Adipocyte (in vitro differentiated cells): ENCODE measurements at regions not wholly inside any gene's neighbourhood (a gene's known extent, or its start where the extent isn't known, plus 50 kb on each side); places are given as distances from the start of the nearest gene placed in this dataset.
"Not testable (repeated sequence)": the region's sequence is repeated elsewhere in the genome, so short reads cannot be mapped to it uniquely, and the experiment has no call there.

Experiments
- DNase-seq: peaks from one replicate; pipeline ENCODE4 v3.0.0-alpha.2; 2015; ENCODE audit warnings: low read depth
- H3K27me3 ChIP-seq: replicated peaks from 2 replicates; pipeline ENCODE4 v1.7.0; 2013; ENCODE audit warnings: mild to moderate bottlenecking, low read length, moderate library complexity; ENCODE audit not compliant: control insufficient read depth, insufficient read depth
- H3K36me3 ChIP-seq: 2 replicates; pipeline ENCODE4 v1.7.0; 2013; ENCODE audit warnings: low read length, mild to moderate bottlenecking, moderate library complexity; ENCODE audit not compliant: control insufficient read depth, insufficient read depth, severe bottlenecking
- H3K4me1 ChIP-seq: 2 replicates; pipeline ENCODE4 v1.7.0; 2013; ENCODE audit warnings: mild to moderate bottlenecking, low read length, moderate library complexity; ENCODE audit not compliant: control insufficient read depth, insufficient read depth
- H3K4me3 ChIP-seq: 2 replicates; pipeline ENCODE4 v1.7.0; 2013; ENCODE audit warnings: mild to moderate bottlenecking, low read length, moderate library complexity
- H3K9ac ChIP-seq: 2 replicates; pipeline ENCODE4 v1.7.0; 2013; ENCODE audit warnings: mild to moderate bottlenecking, low read length, moderate library complexity
- H3K9me3 ChIP-seq: 2 replicates; pipeline ENCODE4 v1.7.0; 2013; ENCODE audit warnings: mild to moderate bottlenecking, low read length, moderate library complexity; ENCODE audit not compliant: control insufficient read depth

DNA sequence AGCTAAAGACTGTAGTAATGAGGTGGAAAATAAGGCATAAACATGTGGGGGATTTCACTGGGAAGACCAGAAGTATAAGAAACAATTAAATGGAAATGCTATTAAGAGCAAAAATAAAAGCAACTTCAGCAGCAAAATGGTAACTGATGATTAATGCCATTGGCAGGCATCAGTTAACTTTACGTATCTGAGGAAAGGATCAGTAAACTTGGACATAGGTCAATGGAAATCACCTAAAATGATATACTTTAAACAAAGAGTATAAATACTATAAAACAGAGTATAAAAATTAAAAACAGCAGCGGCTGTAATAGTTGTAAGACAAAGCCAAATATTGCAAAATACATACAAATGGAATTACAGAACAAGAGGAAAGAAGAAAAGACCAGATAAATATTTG, 992.1 kb downstream of the DNAH5 start:
- H3K4me1 ChIP-seq: no peaks in the 10 kb centered on the region
- H3K36me3 ChIP-seq: no peaks in the 10 kb centered on the region
- no peak overlapping the region for H3K4me3 ChIP-seq
- no peaks in the 10 kb centered on the region for H3K27me3 ChIP-seq
- DNase-seq: no peak
- H3K9ac ChIP-seq: no peak overlapping the region
- H3K9me3 ChIP-seq: no peaks in the 10 kb centered on the region

DNA sequence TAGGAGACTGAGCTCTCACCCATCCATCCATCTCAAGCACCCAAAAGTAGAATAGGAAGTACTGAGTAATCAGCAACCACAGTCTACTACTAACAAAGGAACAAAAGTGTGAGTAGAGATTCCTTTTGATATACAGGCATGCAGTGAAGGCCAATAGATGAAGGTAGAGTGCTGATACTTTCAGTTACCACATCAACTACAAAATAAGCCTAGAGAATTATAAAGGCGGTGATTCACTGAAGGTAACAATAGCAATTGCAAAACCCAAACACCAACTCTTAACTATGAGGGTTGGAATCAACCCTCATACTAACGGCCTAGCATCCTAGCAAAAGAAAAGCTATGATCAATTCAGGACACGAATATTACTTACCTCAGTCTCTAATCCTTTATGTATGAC, 992.6 kb downstream of the DNAH5 start:
- H3K9ac ChIP-seq: no peak overlapping the region
- no peak for DNase-seq
- H3K27me3 ChIP-seq: no peaks in the 10 kb centered on the region
- H3K4me1 ChIP-seq: no peaks in the 10 kb centered on the region
- no peaks in the 10 kb centered on the region for H3K9me3 ChIP-seq
- H3K36me3 ChIP-seq: no peaks in the 10 kb centered on the region
- no peak overlapping the region for H3K4me3 ChIP-seq

DNA sequence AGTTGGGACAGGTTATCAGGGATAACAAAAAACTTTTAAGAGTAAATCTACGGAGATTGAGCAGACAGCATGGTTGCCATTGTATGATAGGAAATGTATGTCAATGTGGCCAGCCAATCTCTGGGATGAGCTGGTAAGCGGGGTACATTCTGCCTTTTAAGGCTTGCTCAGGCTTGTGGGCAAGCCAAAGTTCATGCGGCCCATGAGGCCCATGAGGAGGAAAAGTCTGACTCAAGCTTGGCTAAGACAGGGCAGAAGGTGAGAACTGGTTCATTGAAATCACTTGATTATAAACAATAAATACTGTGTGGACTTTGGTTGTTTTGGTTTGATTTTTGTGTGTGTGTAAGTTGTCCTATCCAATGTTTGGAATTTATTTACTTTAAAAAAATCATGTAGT, 997.1 kb downstream of the DNAH5 start:
- Histone ChIP-seq H3K4me1 (no peaks in the 10 kb centered on the region), H3K9me3 (no peaks in the 10 kb centered on the region), H3K4me3 (no peak overlapping the region), H3K27me3 (no peaks in the 10 kb centered on the region), H3K9ac (no peak overlapping the region), H3K36me3 (no peaks in the 10 kb centered on the region)
- no peak for DNase-seq

DNA sequence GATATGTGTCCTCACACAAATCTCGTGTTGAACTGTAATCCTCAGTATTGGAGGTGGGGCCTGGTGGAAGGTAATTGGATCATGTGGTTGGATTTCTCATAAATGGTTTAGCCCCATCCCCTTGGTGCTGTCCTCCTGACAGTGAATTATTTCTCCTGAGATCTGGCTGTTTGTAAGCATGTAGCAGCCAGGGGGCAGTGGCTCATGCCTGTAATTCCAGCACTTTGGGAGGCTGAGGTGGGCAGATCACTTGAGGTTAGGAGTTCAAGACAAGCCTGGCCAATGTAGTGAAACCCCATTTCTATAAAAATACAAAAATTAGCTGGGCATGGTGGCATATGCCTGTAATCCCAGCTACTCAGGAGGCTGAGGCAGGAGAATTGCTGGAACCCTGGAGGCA, 999.0 kb downstream of the DNAH5 start:
- not testable (repeated sequence) for DNase-seq, H3K9me3 ChIP-seq, H3K4me1 ChIP-seq, H3K27me3 ChIP-seq, H3K9ac ChIP-seq, H3K4me3 ChIP-seq, H3K36me3 ChIP-seq

DNA sequence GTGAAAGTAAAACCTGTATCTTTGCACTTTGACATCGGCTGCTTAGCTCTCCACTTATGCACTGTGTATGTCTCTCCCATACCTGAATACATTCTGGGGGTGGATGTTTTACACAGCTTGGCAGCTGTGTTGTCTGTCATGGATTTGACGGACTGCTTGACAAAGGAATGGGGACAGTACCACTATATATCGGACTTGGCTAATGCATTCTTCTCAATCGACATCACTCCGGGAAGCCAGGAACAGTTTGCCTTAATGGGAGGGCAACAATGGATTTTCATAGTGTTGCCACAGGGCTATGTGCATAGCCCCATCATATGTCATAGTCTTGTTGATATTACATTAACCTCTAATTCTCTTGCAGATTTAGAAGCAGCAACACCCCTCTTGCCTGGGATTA, 1008.3 kb downstream of the DNAH5 start:
- DNase-seq: no peak
- Histone ChIP-seq H3K9me3 (no peaks in the 10 kb centered on the region), H3K9ac (no peak overlapping the region), H3K27me3 (no peaks in the 10 kb centered on the region), H3K36me3 (no peaks in the 10 kb centered on the region), H3K4me3 (no peak overlapping the region), H3K4me1 (no peaks in the 10 kb centered on the region)

DNA sequence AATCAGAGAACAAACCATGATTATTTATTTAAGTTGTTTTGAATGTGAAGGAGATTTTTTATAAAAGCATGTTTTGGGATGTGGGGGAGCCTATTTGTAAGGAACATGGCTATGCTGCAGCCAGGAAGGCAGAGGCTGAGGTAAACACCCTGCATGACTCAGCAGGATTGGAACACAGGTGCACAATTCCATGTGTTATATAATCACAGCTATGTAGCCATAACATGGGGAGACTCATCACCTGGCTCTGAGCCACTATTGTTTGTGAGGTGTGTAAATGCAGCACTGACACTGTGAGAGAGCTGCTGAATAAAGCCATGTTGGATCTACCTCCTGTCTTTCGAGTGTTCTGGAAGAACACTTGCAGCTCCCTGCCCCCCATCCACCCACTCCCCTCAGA, 1009.8 kb downstream of the DNAH5 start:
- Histone ChIP-seq H3K9me3 (no peaks in the 10 kb centered on the region), H3K4me1 (no peaks in the 10 kb centered on the region), H3K4me3 (no peak overlapping the region), H3K36me3 (no peaks in the 10 kb centered on the region), H3K27me3 (no peaks in the 10 kb centered on the region), H3K9ac (no peak overlapping the region)
- no peak for DNase-seq

DNA sequence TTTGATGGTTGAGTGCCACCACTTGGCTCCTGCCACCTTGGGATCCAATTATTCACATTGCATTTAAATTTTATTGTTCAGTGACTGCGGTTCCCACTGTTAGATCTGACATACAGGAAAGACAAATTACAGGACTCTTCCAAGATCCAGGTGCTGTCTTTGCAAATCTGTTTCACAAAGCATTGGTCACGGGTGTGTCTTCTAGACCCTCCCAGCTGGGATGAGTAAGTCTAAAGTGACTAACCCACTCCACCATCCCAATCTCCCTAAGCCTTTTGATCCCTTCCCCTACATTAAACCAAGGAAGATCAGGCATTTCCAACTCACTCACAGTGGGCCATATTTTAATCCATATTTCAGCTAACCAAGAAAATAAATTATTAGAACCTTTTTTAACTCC, 1016.3 kb upstream of the CTNND2 start:
- H3K36me3 ChIP-seq: no peaks in the 10 kb centered on the region
- H3K9ac ChIP-seq: no peak overlapping the region
- no peak overlapping the region for H3K4me3 ChIP-seq
- H3K27me3 ChIP-seq: no peaks in the 10 kb centered on the region
- no peaks in the 10 kb centered on the region for H3K4me1 ChIP-seq
- no peaks in the 10 kb centered on the region for H3K9me3 ChIP-seq
- DNase-seq: no peak

DNA sequence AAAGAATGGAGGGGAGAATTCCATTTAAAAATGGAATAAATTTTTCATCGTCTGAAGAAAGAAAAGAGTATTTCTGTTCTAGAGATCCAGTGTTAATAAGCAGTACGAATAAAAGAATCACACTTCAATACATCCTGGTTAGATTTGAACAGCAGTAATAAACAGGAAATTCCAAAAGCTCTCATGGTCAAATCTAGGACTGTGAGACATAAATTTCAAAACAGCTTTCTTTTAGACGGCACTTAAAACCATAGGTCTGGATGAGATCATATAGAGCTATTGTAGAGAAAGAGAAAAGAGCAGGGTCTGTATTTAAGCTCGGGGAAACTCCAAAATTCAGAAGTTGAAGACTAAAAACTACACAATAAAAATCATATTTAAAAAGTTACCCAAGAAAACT, 1006.9 kb upstream of the CTNND2 start:
- peaks cover 6% of the 10 kb centered on the region for H3K4me1 ChIP-seq
- no peak overlapping the region for H3K4me3 ChIP-seq
- DNase-seq: no peak
- H3K36me3 ChIP-seq: no peaks in the 10 kb centered on the region
- no peaks in the 10 kb centered on the region for H3K27me3 ChIP-seq
- H3K9ac ChIP-seq: no peak overlapping the region
- no peaks in the 10 kb centered on the region for H3K9me3 ChIP-seq

DNA sequence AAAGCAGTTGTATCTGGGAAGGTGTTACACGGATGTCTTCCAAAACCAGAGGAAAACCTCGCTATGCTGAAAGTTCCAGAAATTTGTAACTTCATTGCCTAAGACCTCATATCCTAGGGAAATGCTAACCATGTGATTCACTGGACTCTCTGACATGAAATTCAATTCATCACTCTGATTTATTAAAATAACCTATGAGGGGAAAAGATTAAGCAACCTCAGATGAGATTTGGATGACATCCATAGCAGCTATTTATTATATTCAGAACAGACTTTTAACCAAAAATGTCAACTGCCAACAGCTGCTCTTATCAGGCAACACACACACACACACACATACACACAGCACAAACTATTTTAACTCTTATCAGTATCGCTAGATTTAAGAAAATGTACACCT, 1006.4 kb upstream of the CTNND2 start:
- no peak for DNase-seq
- no peaks in the 10 kb centered on the region for H3K27me3 ChIP-seq
- H3K36me3 ChIP-seq: no peaks in the 10 kb centered on the region
- no peak overlapping the region for H3K4me3 ChIP-seq
- H3K4me1 ChIP-seq: peaks cover 6% of the 10 kb centered on the region
- H3K9ac ChIP-seq: no peak overlapping the region
- no peaks in the 10 kb centered on the region for H3K9me3 ChIP-seq

DNA sequence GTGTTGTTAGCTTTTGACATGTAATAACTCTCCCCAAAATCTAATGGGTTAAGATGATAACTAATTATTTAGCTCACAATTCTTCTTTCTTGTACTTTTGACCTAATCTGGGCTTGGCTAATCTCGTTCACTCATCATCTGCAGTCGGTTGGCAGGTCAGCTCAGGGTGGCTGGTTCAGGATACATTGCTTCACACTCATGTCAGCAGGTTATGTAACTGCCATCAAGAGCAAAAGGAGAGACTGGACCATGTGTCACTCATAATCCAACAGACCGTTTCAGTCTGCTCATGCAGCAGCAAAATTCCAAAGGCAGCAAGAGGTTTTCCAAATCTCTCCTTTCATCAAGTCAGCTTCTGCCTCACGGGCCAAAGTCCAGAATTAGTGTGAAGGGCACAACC, 998.4 kb upstream of the CTNND2 start:
- no peaks in the 10 kb centered on the region for H3K9me3 ChIP-seq
- H3K36me3 ChIP-seq: no peaks in the 10 kb centered on the region
- H3K27me3 ChIP-seq: no peaks in the 10 kb centered on the region
- H3K4me3 ChIP-seq: no peak overlapping the region
- no peak for DNase-seq
- no peak overlapping the region for H3K9ac ChIP-seq
- no peaks in the 10 kb centered on the region for H3K4me1 ChIP-seq

DNA sequence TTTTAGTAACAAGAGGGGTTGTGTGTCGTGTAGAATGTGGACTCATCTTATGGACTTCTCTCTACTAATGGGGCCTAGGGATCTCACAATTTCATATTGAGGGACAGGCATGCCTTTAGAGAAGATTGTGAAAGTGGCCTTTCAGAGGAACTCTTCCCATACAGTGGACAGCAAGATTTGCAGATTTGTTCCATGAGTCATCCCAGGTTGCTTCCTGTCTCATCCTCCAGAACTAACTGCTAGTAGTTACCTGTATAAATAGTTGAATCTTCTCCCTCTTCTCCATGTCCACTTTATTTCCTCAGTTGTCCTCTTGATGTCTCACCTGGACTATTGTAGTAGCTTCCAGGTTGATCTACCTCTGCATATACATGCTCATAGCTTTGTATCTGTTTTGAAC, 997.5 kb upstream of the CTNND2 start:
- Histone ChIP-seq H3K36me3 (no peaks in the 10 kb centered on the region), H3K4me1 (no peaks in the 10 kb centered on the region), H3K27me3 (no peaks in the 10 kb centered on the region), H3K9me3 (no peaks in the 10 kb centered on the region), H3K9ac (no peak overlapping the region), H3K4me3 (no peak overlapping the region)
- no peak for DNase-seq

DNA sequence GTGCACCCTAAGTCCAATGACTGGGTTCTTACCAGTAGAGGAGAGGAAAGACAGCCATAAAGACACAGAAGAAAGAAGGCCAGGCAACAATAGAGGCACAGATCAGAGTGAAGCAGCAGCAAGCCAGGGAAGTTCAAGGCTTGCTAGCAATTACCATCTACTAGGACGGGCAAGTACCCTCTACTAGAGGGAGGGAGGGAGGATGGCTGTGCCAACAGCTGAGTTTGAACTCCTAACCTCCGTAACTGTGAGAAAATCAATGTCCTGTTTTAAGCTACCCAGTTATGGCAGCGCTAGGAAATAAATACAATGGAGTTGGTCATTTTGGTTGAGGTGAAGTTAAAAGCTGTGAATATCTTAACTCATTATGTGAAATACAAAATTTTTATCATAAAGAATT, 991.8 kb upstream of the CTNND2 start:
- no peak overlapping the region for H3K9ac ChIP-seq
- DNase-seq: no peak
- no peaks in the 10 kb centered on the region for H3K9me3 ChIP-seq

More for the DNA sequence above, 991.8 kb upstream of the CTNND2 start:
- no peak overlapping the region for H3K4me3 ChIP-seq
- no peaks in the 10 kb centered on the region for H3K27me3 ChIP-seq
- no peaks in the 10 kb centered on the region for H3K4me1 ChIP-seq
- H3K36me3 ChIP-seq: no peaks in the 10 kb centered on the region
